ENCODE measurements at regions not wholly inside any gene's neighbourhood (a gene's known extent, or its start where the extent isn't known, plus 50 kb on each side); places are given as distances from the start of the nearest gene placed in this dataset.

DNA sequence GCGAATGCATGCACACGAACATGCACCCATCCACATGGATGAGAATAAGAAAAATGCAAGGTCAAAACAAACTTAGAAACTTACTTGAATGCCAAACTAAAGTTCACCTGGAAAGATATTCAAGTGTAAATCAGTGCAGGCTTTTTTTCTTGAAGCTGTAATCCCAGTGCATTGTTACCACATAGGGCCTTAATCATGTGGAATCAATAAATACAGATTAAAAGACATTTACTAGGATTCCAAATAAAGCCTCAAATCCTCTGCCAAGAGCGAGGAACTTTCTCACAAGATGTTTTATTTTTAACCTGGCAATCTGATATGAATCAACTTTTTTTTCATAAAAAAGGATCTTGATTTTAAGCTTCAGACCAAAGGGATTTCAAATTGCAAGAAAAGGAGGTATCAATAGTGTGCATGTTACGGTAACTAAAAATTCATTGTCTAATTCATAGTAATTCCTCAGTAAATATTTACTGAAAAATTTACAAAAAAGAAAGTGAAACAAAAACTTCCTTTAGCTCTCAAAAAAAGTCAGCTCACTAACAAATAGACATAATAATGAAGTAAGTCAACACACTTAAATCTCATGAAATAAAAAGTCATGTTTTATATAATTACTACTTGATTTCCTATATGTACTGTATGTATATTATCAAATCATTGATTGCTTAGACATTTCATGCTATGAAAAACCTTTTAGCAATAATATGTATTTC is 978.6 kb downstream of the PLOD2 start:
- no peak for TF ChIP-seq ZNF384 (IDR thresholded peaks at IDR 0.05)
- TF ChIP-seq SUZ12 (IDR thresholded peaks at IDR 0.05), result no peak
